K562 (cell line): ENCODE measurements at regions not wholly inside any gene's neighbourhood (a gene's known extent, or its start where the extent isn't known, plus 50 kb on each side); places are given as distances from the start of the nearest gene placed in this dataset.

ENCODE experiments used
- ATF7 ChIP-seq: fragments of 450-650 bp; IDR thresholded peaks from 2 replicates; pipeline ENCODE4 v1.7.1; 2014; ENCODE audit warnings: mild to moderate bottlenecking, moderate library complexity
- CBFA2T2 ChIP-seq: fragments of 450-650 bp; conservative IDR thresholded peaks from 2 replicates; pipeline ENCODE4 v1.6.1; 2017; ENCODE audit warnings: mild to moderate bottlenecking
- CC2D1A ChIP-seq: fragments of 450-650 bp; IDR thresholded peaks from 2 replicates; pipeline ENCODE4 v1.6.1; 2017; ENCODE audit warnings: mild to moderate bottlenecking
- CSDE1 ChIP-seq, 2 experiments: fragments of 450-650 bp; IDR thresholded peaks; 2 replicates each; pipeline ENCODE4 v1.6.1; 2016; ENCODE audit warnings: mild to moderate bottlenecking in 1 of 2
- FOXJ3 ChIP-seq: sonication (generic); formaldehyde crosslinking; IDR thresholded peaks from 2 replicates; pipeline ENCODE4 v1.4.0; 2020; ENCODE audit warnings: mild to moderate bottlenecking, missing genetic modification reagents
- NONO ChIP-seq, 2 experiments: fragments of 200-400 bp in 1 of 2; fragments of 450-650 bp in 1 of 2; formaldehyde crosslinking in 1 of 2; IDR thresholded peaks; 2 replicates each; pipeline ENCODE4 v1.6.1; 2017; ENCODE audit warnings: low read depth in 2 of 2, mild to moderate bottlenecking in 2 of 2, moderate library complexity in 2 of 2, low read length in 1 of 2
- PHF20 ChIP-seq: fragments of 450-650 bp; IDR thresholded peaks from 2 replicates; pipeline ENCODE4 v1.6.1; 2018; ENCODE audit not compliant: partially characterized antibody
- PML ChIP-seq: IDR thresholded peaks from 2 replicates; pipeline ENCODE4 v1.6.1; 2012; ENCODE audit warnings: low read length, inconsistent platforms
- RBM17 ChIP-seq: fragments of 200-400 bp; formaldehyde crosslinking; IDR thresholded peaks from 2 replicates; pipeline ENCODE4 v1.6.1; 2017; ENCODE audit warnings: low read depth, mild to moderate bottlenecking, low read length, borderline replicate concordance
- RBM25 ChIP-seq: fragments of 200-400 bp; formaldehyde crosslinking; IDR thresholded peaks from 2 replicates; pipeline ENCODE4 v1.6.1; 2018; ENCODE audit warnings: low read length, low read depth, moderate library complexity; ENCODE audit not compliant: severe bottlenecking
- SAFB ChIP-seq: fragments of 200-400 bp; formaldehyde crosslinking; IDR thresholded peaks from 2 replicates; pipeline ENCODE4 v1.6.1; 2017; ENCODE audit warnings: low read depth, low read length, borderline replicate concordance
- SMARCA5 ChIP-seq: fragments of 450-650 bp; IDR thresholded peaks from 2 replicates; pipeline ENCODE4 v1.6.1; 2016
- SMARCB1 ChIP-seq: IDR thresholded peaks from 2 replicates; pipeline ENCODE4 v1.6.1; 2011; ENCODE audit warnings: improper control_type of control experiment, low read depth; ENCODE audit not compliant: insufficient read length
- SMC3 ChIP-seq: conservative IDR thresholded peaks from 2 replicates; pipeline ENCODE4 v1.6.1; 2011; ENCODE audit warnings: low read depth, low read length, improper control_type of control experiment; ENCODE audit not compliant: insufficient read depth
- SOX6 ChIP-seq: fragments of 450-650 bp; IDR thresholded peaks from 2 replicates; pipeline ENCODE4 v1.6.1; 2014; ENCODE audit warnings: mild to moderate bottlenecking
- SP1 ChIP-seq: sonication (generic); formaldehyde crosslinking; IDR thresholded peaks from 2 replicates; pipeline ENCODE4 v1.8.1; 2022; ENCODE audit warnings: mild to moderate bottlenecking, missing genetic modification reagents
- TAF9B ChIP-seq: fragments of 450-650 bp; IDR thresholded peaks from 2 replicates; pipeline ENCODE4 v1.6.1; 2018; ENCODE audit warnings: mild to moderate bottlenecking; ENCODE audit not compliant: partially characterized antibody
- TAL1 ChIP-seq: fragments of 450-650 bp; IDR thresholded peaks from 2 replicates; pipeline ENCODE4 v1.6.1; 2016; ENCODE audit warnings: mild to moderate bottlenecking
- ZNF134 ChIP-seq: fragments of 250-450 bp; sonication (Bioruptor Pico); conservative IDR thresholded peaks from 2 replicates; pipeline ENCODE4 v1.4.0; 2020
- ZNF143 ChIP-seq: sonication (generic); formaldehyde crosslinking; IDR thresholded peaks from 2 replicates; pipeline ENCODE4 v1.9.0; 2022; ENCODE audit warnings: mild to moderate bottlenecking, missing genetic modification reagents
- ZNF165 ChIP-seq: fragments of 250-450 bp; sonication (Bioruptor Pico); IDR thresholded peaks from 2 replicates; pipeline ENCODE4 v1.4.0; 2020; ENCODE audit warnings: borderline replicate concordance
- ZNF212 ChIP-seq: fragments of 450-650 bp; formaldehyde crosslinking; IDR thresholded peaks from 2 replicates; pipeline ENCODE4 v1.4.0; 2020; ENCODE audit warnings: mild to moderate bottlenecking
- ZNF282 ChIP-seq: sonication (generic); formaldehyde crosslinking; IDR thresholded peaks from 2 replicates; pipeline ENCODE4 v1.8.1; 2023; ENCODE audit warnings: missing genetic modification reagents
- ZNF57 ChIP-seq: fragments of 450-650 bp; formaldehyde crosslinking; IDR thresholded peaks from 2 replicates; pipeline ENCODE4 v1.4.0; 2020; ENCODE audit warnings: mild to moderate bottlenecking, moderate library complexity
- TF ChIP-seq, protein P1 (sequence below): IDR thresholded peaks from 3 replicates; pipeline ENCODE4 v1.6.1; 2011; ENCODE audit warnings: borderline replicate concordance, mild to moderate bottlenecking; ENCODE audit not compliant: insufficient read length, insufficient read depth
- TF ChIP-seq, protein P2 (sequence below), 2 experiments: IDR thresholded peaks; 2 replicates each; pipeline ENCODE4 v1.6.1; 2011; ENCODE audit warnings: borderline replicate concordance in 1 of 2, control low read depth in 1 of 2, low read depth in 1 of 2, low read length in 1 of 2, mild to moderate bottlenecking in 1 of 2, mixed read lengths in 1 of 2, moderate library complexity in 1 of 2; ENCODE audit not compliant: insufficient read depth in 1 of 2, insufficient read length in 1 of 2, poor library complexity in 1 of 2, severe bottlenecking in 1 of 2; ENCODE audit errors: extremely low read depth in 1 of 2
- TF ChIP-seq, protein P3 (sequence below), 2 experiments: fragments of 250-450 bp in 1 of 2; fragments of 450-650 bp in 1 of 2; sonication (Bioruptor Pico) in 1 of 2; IDR thresholded peaks; 2 replicates each; pipeline versions ENCODE4 v1.6.1 to v1.8.0; 2016 to 2021; ENCODE audit warnings: mild to moderate bottlenecking in 2 of 2, moderate library complexity in 2 of 2, missing compliant biosample characterization in 1 of 2, missing genetic modification characterization in 1 of 2
- TF ChIP-seq, protein P4 (sequence below): IDR thresholded peaks from 2 replicates; pipeline ENCODE4 v1.6.1; 2016; ENCODE audit warnings: missing genetic modification characterization, missing compliant biosample characterization

DNA sequence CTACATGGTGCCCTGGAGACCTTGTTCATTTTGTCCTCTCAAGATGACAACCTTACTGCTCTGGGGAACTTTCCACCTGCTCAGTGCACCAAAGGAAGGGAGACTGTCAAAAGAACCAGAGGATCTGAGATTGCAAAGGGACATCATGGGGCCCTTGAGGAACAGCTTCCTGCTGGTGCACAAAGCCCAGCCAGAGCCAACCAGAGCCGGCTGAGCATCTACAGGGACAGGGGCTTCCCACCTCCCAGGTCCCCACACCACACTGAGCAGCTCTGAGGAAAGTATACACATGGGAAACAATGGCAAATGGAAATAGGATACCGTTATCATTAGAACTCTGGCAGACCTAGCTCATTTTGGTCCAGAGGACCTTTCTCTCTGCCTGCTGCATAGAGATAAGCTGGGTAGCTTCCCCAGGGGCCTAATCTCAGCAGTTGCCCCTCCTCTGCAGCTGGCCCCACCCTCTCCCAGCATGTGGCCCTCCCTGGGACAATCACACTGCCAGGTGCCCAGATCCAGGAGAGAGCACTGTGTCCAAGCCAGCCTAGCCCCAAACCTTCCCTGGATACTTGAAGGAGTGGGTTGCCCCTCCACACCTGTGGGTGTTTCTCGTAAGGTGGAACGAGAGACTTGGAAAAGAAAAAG, 123.4 kb upstream of the PRR20G start (continued):
- no peak for TF ChIP-seq RBM17
- no peak for TF ChIP-seq SMARCA5
- TF ChIP-seq, protein P1, sequence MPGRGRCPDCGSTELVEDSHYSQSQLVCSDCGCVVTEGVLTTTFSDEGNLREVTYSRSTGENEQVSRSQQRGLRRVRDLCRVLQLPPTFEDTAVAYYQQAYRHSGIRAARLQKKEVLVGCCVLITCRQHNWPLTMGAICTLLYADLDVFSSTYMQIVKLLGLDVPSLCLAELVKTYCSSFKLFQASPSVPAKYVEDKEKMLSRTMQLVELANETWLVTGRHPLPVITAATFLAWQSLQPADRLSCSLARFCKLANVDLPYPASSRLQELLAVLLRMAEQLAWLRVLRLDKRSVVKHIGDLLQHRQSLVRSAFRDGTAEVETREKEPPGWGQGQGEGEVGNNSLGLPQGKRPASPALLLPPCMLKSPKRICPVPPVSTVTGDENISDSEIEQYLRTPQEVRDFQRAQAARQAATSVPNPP = no peak
- no peak for TF ChIP-seq SAFB
- no peak for TF ChIP-seq SMC3
- TF ChIP-seq ATF7 = no peak
- TF ChIP-seq ZNF143 (CRISPR knock-in tag) = no peak
- no peak for TF ChIP-seq CSDE1 (IDR thresholded peaks at IDR 0.05)
- TF ChIP-seq ZNF57 (CRISPR knock-in tag) = no peak
- TF ChIP-seq SOX6 = peak; percentile 68
- TF ChIP-seq PML = 0 out of 2 replicates have a peak, but pooled peaks have one; percentile 37
- no peak for TF ChIP-seq RBM25
- TF ChIP-seq TAL1 = peak; percentile 88
- peak; percentile 85 for TF ChIP-seq CBFA2T2
- TF ChIP-seq SP1 (CRISPR knock-in tag) = no peak
- no peak for TF ChIP-seq NONO (IDR thresholded peaks at IDR 0.05; ENCODE audit: low read depth in 2 of 2, low read length in 1 of 2)
- no peak for TF ChIP-seq PHF20
- TF ChIP-seq, protein P2, sequence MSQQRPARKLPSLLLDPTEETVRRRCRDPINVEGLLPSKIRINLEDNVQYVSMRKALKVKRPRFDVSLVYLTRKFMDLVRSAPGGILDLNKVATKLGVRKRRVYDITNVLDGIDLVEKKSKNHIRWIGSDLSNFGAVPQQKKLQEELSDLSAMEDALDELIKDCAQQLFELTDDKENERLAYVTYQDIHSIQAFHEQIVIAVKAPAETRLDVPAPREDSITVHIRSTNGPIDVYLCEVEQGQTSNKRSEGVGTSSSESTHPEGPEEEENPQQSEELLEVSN (IDR thresholded peaks at IDR 0.05; ENCODE audit: borderline replicate concordance in 1 of 2, extremely low read depth in 1 of 2, insufficient read depth in 1 of 2, insufficient read length in 1 of 2, low read depth in 1 of 2, low read length in 1 of 2, poor library complexity in 1 of 2, severe bottlenecking in 1 of 2) = no peak
- TF ChIP-seq, protein P3, sequence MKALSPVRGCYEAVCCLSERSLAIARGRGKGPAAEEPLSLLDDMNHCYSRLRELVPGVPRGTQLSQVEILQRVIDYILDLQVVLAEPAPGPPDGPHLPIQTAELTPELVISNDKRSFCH (CRISPR knock-in tag; IDR thresholded peaks at IDR 0.05) = no peak
- TF ChIP-seq, protein P3 (tag; IDR thresholded peaks at IDR 0.05) = no peak
- TF ChIP-seq SMARCB1 = no peak
- TF ChIP-seq ZNF165 (CRISPR knock-in tag) = no peak
- no peak for TF ChIP-seq ZNF282 (CRISPR knock-in tag)
- TF ChIP-seq FOXJ3 (CRISPR knock-in tag) = no peak
- TF ChIP-seq, protein P4, sequence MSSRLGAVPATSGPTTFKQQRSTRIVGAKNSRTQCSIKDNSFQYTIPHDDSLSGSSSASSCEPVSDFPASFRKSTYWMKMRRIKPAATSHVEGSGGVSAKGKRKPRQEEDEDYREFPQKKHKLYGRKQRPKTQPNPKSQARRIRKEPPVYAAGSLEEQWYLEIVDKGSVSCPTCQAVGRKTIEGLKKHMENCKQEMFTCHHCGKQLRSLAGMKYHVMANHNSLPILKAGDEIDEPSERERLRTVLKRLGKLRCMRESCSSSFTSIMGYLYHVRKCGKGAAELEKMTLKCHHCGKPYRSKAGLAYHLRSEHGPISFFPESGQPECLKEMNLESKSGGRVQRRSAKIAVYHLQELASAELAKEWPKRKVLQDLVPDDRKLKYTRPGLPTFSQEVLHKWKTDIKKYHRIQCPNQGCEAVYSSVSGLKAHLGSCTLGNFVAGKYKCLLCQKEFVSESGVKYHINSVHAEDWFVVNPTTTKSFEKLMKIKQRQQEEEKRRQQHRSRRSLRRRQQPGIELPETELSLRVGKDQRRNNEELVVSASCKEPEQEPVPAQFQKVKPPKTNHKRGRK (tag) = no peak
- TF ChIP-seq CC2D1A = no peak
- no peak for TF ChIP-seq ZNF212 (CRISPR knock-in tag)
- TF ChIP-seq TAF9B = no peak
- TF ChIP-seq ZNF134 = no peak
